A673 (cell line): ENCODE measurements at regions not wholly inside any gene's neighbourhood (a gene's known extent, or its start where the extent isn't known, plus 50 kb on each side); places are given as distances from the start of the nearest gene placed in this dataset.
"Not testable (repeated sequence)": the region's sequence is repeated elsewhere in the genome, so short reads cannot be mapped to it uniquely, and the experiment has no call there.

Experiments
- BruUV-seq: library from RNA; stranded (reverse); fragments of 400-500 nt; replicated peaks from 2 replicates; lab custom pipeline; 2021; lab: Mats Ljungman, UMichigan
- CTCF ChIA-PET: fragments of 300-600 bp; sonication (Branson Sonifier 250); formaldehyde crosslinking; loops from one replicate; lab custom pipeline; 2022; ENCODE audit warnings: antibody characterized with exemption; lab: Charles Lee
- POLR2A ChIA-PET: fragments of 300-600 bp; sonication (Branson Sonifier 250); formaldehyde crosslinking; loops from one replicate; lab custom pipeline; 2022; ENCODE audit warnings: antibody characterized with exemption; ENCODE audit not compliant: low non-redundant PET; lab: Charles Lee
- DNase-seq: peaks from one replicate; pipeline ENCODE4 v3.0.0-alpha.2; 2015; ENCODE audit warnings: low spot score
- H3K27ac ChIP-seq: fragments of 200-600 bp; sonication (generic); 2 replicates; pipeline ENCODE4 v1.5.1; 2016; ENCODE audit warnings: mixed run types, low read depth, mild to moderate bottlenecking, mixed read lengths, antibody characterized with exemption, low read length; ENCODE audit not compliant: poor library complexity, severe bottlenecking
- H3K27me3 ChIP-seq: fragments of 200-600 bp; sonication (generic); replicated peaks from 2 replicates; pipeline ENCODE4 v1.6.1; 2017; ENCODE audit warnings: mixed run types, low read depth, mild to moderate bottlenecking, mixed read lengths, antibody characterized with exemption, low read length; ENCODE audit not compliant: insufficient read depth, poor library complexity
- H3K36me3 ChIP-seq: fragments of 200-600 bp; sonication (generic); 2 replicates; pipeline ENCODE4 v1.6.1; 2016; ENCODE audit warnings: mixed run types, mild to moderate bottlenecking, mixed read lengths, antibody characterized with exemption, low read length; ENCODE audit not compliant: insufficient read depth, poor library complexity, severe bottlenecking
- H3K4me1 ChIP-seq: fragments of 200-600 bp; sonication (generic); 2 replicates; pipeline ENCODE4 v1.6.1; 2017; ENCODE audit warnings: mixed run types, mild to moderate bottlenecking, mixed read lengths, antibody characterized with exemption, low read length; ENCODE audit not compliant: insufficient read depth, poor library complexity, severe bottlenecking
- H3K4me3 ChIP-seq: fragments of 200-600 bp; sonication (generic); 2 replicates; pipeline ENCODE4 v1.5.1; 2016; ENCODE audit warnings: low read depth, mixed run types, mild to moderate bottlenecking, mixed read lengths, low read length; ENCODE audit not compliant: poor library complexity, severe bottlenecking
- H3K9me3 ChIP-seq: fragments of 200-600 bp; sonication (generic); 2 replicates; pipeline ENCODE4 v1.6.1; 2016; ENCODE audit warnings: mixed run types, low read depth, mild to moderate bottlenecking, mixed read lengths, antibody characterized with exemption, low read length; ENCODE audit not compliant: poor library complexity, severe bottlenecking
- EZH2 ChIP-seq: fragments of 200-600 bp; sonication (generic); IDR thresholded peaks from 2 replicates; pipeline ENCODE4 v1.6.1; 2017; ENCODE audit warnings: borderline replicate concordance, low read depth, mild to moderate bottlenecking, mixed read lengths, antibody characterized with exemption, low read length; ENCODE audit not compliant: poor library complexity, severe bottlenecking
- intact Hi-C: fragments of 100-400 bp; cut with micrococcal nuclease; formaldehyde crosslinking; loops from one replicate; pipeline ENCODE4 v1.10.0; 2022; ENCODE audit not compliant: unreplicated experiment
- TF ChIP-seq, protein P1 (sequence below): fragments of 300-800, 200-600 bp; sonication (generic); conservative IDR thresholded peaks from 2 replicates; pipeline ENCODE4 v1.5.1; 2017; ENCODE audit warnings: low read depth, mild to moderate bottlenecking, antibody characterized with exemption, low read length, moderate library complexity, mixed read lengths

DNA sequence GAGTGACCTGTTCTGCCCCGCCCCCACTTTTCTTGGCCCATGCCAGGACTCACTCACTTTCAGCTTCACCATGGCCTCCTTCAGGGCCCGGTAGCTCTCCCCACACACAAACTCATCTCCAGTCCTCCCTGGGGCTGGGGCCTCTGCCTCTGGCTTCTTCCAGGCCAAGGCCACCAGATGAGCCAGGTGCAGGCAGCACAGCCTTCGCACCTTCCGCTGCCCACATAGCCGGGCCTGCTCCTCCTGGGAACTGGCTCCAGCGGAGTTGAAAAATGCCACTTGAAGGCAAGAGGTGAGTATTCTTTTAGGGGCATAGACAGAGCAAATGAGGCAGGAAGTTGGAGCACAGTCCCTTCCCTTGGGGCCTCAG, 161.6 kb downstream of the TBC1D2B start:
- H3K9me3 ChIP-seq, BruUV-seq, H3K36me3 ChIP-seq, H3K27ac ChIP-seq, DNase-seq, POLR2A ChIA-PET, H3K4me3 ChIP-seq, CTCF ChIA-PET, H3K27me3 ChIP-seq, H3K4me1 ChIP-seq, intact Hi-C loops: not testable (repeated sequence)

DNA sequence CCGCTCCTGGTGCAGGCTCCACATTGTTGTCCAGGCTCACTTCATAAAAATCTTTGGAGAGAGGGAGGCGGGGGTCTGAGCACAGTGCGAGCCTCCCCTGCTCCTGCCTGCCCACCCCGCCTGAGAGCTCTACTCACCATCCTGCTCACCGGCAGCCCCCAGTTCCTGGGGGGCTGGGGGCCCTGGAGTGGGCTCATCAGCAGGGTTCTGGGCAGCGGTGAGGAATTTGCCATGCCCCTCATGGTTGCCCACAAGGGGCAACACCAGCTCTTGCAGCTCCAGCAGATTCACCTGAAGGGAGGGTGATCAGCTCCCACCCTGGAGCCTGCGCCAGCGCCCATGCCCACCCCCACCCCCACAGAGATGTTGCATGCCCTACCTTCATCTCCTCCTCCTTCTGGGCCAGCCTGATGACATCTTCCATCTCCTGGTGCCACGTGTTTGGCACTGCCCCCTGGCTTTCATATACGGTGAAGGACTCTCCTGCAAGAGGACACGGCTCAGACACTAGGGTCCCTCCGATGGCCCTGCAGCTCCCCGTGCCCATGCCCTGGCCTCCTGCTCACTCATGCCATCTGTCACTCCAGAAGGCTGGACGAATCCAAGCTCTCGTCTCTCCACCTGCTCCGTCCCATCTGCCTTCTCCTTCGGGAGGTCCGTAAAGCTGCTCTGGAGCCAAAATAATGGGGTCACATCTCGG, 162.1 kb downstream of the TBC1D2B start:
- no peak overlapping the region for H3K27ac ChIP-seq
- intact Hi-C loops = no loop called here
- no peaks in the 10 kb centered on the region for H3K36me3 ChIP-seq
- DNase-seq = no peak
- no peaks in the 10 kb centered on the region for H3K4me1 ChIP-seq
- POLR2A ChIA-PET = no interaction called here
- no TSS peak for BruUV-seq
- H3K9me3 ChIP-seq = no peaks in the 10 kb centered on the region
- CTCF ChIA-PET = no interaction called here
- TF ChIP-seq EZH2 = no peak
- TF ChIP-seq, protein P1, sequence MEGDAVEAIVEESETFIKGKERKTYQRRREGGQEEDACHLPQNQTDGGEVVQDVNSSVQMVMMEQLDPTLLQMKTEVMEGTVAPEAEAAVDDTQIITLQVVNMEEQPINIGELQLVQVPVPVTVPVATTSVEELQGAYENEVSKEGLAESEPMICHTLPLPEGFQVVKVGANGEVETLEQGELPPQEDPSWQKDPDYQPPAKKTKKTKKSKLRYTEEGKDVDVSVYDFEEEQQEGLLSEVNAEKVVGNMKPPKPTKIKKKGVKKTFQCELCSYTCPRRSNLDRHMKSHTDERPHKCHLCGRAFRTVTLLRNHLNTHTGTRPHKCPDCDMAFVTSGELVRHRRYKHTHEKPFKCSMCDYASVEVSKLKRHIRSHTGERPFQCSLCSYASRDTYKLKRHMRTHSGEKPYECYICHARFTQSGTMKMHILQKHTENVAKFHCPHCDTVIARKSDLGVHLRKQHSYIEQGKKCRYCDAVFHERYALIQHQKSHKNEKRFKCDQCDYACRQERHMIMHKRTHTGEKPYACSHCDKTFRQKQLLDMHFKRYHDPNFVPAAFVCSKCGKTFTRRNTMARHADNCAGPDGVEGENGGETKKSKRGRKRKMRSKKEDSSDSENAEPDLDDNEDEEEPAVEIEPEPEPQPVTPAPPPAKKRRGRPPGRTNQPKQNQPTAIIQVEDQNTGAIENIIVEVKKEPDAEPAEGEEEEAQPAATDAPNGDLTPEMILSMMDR = no peak
- H3K4me3 ChIP-seq = no peak overlapping the region
- no peaks in the 10 kb centered on the region for H3K27me3 ChIP-seq

DNA sequence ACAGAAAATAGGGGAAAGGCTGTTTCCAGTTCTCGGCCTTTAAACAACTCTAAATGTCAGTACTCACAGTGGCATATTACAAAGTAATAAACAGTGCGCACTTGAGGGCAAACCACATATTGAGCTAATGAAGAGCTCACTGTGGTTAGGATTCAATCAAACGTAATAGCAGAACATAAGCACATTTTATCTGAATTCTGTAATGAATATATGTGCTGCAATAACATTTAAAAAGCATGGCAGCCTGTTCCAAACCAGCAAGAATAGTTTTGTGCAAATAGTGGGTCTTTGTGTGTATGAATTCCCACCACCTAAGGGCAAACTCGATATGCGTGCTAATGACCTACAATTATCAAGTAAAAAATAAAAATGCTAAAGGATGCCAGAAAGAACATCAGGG, 163.0 kb downstream of the TBC1D2B start:
- H3K27ac ChIP-seq, POLR2A ChIA-PET, H3K4me3 ChIP-seq, CTCF ChIA-PET, H3K4me1 ChIP-seq, BruUV-seq, H3K36me3 ChIP-seq, intact Hi-C loops, DNase-seq, H3K27me3 ChIP-seq, H3K9me3 ChIP-seq: not testable (repeated sequence)

DNA sequence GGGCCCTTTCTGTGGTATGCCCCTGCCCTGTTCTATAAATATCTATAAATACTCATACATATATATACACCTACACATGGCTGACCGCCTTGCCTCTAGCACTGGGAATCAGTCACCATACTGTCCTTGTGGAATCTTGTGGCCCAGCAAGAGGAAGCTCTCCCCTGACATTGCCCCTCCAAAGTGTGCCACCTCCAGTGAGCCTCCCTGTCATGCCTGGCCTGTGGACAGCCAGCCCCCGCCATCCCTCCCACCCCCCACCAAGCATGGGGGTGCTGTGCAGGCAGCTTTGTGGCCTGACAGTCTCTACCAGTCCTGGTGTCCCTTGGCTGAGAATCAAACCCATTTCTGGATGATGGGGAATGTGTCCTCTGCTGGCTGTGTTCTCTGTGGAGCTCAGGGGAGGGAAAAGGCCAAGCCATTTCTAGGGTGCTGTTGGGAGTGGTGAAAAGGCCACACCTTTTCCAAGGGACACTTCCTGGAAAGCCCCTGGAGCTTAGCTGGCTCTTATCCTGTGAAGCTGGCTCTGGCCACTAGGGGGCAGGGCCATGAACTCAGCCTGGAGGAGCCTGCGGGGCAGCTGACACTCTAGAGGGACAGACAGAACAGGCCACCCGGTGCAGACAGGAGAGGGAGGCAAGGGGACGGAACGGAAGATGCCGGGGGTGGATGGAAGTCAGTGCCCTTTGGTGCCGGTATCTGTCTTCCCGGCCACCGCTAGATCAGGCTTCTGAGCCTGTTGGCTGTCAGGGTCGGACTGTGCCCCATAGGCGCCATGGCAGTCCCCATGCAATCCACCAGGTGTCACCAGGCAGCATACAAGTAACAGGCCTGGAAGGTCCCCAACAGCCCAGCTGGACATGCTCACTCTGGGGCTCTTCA, 167.2 kb downstream of the TBC1D2B start:
- H3K4me1 ChIP-seq, H3K4me3 ChIP-seq, H3K9me3 ChIP-seq, POLR2A ChIA-PET, H3K27me3 ChIP-seq, H3K36me3 ChIP-seq, BruUV-seq, H3K27ac ChIP-seq, intact Hi-C loops: not testable (repeated sequence)
- DNase-seq = peak; percentile 69
- CTCF ChIA-PET = interaction anchor here (0.9 to 1.0 kb wide), 2 partner anchors 10 to 203 kb away, joined by 3 to 9 read pairs; no protein-coding TSS in a partner anchor
- TF ChIP-seq, protein P1 = peak; percentile 66
